ENCODE measurements at regions not wholly inside any gene's neighbourhood (a gene's known extent, or its start where the extent isn't known, plus 50 kb on each side); places are given as distances from the start of the nearest gene placed in this dataset.

DNA sequence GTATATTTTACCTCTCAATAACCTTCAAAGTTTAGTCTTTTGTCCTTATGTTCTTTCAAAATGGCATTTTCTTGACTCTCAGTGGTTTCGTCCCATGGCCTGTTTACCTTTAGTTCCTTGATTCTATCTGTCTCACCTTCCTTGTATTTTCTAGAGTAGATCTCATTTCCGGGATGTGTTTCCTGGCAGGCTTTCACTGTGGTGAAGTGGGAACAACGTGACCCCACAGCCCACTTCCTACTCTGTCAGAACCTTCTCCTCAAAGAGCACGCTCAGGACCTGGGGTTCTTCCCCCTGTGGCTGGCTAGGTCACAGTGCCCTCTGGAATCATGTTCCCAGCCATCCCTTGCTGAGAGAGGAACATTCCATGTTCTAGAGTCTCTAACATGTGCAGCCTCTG, 129.9 kb upstream of the ZNF32 start:
- no peak for DNase-seq (ENCODE audit: low read depth)

DNA sequence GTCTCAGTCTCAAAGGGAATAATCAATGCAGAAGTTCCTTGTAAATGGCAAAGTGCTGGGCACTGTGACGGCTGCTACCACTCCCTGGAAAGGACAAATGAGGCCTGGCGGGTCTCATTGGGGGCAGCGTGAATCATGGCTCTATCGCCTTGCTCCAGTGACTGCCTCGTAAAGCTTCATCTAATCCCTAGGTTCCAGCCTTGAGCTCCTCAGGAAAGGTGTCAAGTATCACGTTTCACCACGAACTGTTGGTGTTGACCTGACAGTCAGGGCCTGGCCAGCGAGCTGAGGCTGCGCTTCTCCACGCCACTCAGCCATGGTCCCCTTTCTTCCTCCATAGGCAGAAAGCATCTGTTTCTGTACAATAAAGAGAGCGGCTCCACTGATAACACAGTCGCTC, 126.7 kb upstream of the ZNF32 start:
- DNase-seq (ENCODE audit: low read depth) = no peak

DNA sequence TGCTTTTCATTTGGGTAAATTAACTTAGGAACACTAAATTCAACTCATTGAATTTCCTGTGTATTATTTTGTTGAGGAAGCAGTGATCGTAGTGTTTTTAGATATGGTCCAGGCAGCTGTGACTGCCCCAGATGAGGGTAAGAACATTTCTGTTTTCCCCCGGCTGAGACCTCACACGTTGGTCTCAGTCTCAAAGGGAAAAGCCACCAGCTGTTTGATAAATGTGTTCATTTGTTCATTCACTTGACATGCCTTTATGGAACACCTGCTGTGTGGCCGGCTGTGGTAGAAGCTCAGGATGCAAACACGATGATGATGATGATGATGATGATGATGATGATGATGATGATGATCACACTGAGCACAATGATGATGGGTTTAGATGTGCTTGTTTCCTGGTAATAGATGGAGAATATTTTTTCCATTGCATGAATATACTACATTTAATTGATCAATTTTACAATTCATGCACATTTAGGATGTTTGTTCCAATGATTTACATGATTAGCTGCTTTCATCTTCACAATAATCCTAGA, 125.6 kb upstream of the ZNF32 start:
- no peak for DNase-seq (ENCODE audit: low read depth)

DNA sequence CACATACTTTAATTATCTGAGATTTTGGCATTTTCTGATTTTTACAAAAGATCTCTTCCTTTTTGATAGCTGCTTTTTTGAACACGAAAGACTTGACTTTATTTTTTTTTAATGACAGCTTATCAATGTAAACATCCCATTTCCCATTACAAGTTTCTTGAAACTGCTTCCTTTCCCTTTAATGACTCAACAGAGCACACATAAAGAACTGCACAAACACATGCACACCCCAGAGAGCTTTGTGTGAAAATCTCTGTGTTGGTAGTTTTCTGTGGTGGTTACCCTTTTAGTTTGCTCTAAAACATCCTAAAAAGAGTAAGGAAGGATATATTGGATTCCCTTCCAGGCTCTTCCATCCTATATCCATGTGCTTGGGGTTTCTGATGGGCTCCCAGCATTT, 125.1 kb upstream of the ZNF32 start:
- DNase-seq (ENCODE audit: low read depth) = no peak

DNA sequence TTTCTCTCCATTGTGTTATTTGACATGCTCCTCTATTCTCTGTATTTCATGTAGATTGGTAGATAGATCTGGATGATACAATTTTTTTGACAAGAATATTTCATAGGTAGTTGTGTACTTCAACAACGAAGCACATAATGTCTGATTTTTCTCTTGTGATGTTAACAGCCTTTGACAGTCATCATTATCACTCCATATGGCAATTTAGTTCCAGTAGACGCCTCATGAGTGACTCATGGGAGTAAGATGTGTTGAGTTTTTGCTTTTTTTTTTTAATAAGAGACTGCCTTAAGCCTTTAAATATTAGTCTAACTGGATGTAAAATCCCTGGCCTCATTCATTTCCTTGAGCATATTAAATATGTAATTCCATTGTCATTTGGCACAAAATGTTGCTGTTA, 123.5 kb upstream of the ZNF32 start:
- no peak for DNase-seq (ENCODE audit: low read depth)

DNA sequence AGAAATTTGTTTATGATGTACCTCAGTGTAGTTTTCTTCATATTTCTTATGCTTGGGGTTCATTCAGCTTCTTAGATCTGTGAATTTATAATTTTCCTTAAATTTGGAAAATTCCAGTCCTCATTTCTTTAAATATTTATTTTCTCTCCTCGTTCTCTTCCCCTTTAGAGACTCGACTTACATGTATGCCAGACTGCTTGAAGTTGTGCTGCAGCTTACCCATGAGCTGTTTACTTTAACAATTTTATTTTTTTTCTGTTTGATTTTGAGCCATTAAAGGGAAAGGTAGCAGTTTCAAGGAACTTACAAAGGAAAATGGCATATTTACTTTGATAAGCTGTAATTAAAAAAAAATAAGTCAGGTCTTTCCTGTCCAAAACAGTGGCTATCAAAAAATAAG, 123.0 kb upstream of the ZNF32 start:
- DNase-seq (ENCODE audit: low read depth) = no peak

DNA sequence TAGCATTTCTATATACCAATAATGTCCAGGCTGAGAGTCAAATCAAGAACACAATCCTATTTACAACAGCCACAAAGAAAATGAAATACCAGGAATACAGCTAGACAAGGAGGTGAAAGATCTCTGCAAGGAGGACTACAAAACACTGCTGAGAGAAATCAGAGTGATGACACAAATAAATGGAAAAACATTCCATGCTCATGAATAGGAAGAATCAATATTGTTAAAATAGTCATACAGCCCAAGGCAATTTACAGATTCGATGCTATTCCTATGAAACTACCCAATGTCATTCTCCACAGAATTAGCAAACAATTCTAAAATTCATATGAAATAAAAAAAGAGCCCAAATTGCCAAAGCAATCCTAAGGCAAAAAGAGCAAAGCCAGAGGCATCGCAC, 116.8 kb upstream of the ZNF32 start:
- DNase-seq (ENCODE audit: low read depth) = no peak

DNA sequence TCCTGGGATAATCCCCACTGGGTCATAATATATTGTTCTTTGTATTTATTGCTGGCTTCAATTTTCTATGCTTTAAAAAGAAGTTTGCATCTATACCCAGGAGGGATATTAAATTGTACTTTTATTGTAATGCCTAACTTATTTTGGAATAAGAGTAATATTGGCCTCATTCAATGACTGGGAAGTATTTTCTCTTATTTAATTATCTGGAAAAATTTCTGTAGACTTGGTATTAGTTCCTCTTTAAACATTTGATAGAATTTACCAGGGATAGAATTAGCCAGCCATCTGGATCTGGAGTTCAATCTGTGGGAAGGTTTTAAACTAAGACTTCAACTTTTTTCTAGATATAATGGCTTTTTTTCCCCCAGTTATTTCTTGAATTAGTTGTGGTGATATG, 115.2 kb upstream of the ZNF32 start:
- no peak for DNase-seq (ENCODE audit: low read depth)

DNA sequence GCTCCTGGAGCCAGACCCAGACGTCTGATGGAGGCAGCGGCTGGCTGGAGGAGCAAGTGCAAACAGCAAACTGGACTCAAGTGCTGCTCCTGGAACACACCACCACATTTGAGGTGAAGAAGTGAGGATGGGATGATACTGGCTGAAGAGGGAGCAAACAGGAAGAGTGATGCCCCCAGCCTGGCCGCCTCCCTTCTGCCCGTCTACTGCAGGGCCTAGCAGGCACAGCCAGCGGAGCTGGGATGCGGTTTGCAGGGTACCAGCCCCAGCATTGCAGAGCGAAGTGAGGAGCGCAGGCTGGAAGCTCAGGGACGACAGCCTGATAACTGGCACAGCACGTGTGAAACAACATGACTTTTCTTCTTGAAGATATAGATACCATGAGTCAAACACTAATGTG, 111.8 kb upstream of the ZNF32 start:
- no peak for DNase-seq (ENCODE audit: low read depth)

DNA sequence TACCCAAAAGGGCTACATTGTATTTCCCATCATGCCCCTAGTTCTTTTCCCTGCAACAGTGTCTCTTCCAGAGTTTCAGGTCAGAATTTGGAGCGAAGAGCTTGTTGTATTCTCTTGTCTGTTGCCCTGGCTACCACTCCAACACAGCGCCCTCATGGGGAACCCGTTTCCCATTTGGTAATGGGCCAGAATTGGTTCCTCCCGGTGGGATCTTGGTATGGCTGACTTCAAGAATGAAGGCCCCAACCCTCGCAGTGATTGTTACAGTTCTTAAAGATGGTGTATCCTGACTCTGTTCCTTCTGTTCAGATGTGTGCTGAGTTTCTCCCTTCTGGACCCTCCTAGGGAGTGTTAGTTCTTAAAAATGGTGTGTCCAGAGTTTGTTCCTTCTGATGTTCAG, 110.5 kb upstream of the ZNF32 start:
- no peak for DNase-seq (ENCODE audit: low read depth)

DNA sequence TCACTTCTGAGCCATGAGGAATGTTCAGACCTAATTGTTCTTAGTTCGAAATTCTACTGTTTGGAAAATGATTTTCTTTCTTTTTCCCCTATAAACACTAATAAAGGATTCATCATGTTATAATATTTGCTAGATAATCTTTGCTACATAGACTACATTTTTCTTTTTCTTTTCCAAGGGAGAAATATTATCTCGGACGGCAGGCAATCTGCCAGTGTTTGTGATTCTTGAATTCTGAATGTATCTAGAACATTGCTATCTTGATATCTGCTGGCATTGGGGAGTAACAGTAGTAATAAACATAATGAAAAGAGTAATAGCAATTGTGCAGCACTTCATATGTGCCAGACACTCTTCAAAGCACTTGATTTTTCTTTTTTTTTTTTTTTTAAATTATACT, 107.7 kb upstream of the ZNF32 start:
- DNase-seq (ENCODE audit: low read depth) = no peak

DNA sequence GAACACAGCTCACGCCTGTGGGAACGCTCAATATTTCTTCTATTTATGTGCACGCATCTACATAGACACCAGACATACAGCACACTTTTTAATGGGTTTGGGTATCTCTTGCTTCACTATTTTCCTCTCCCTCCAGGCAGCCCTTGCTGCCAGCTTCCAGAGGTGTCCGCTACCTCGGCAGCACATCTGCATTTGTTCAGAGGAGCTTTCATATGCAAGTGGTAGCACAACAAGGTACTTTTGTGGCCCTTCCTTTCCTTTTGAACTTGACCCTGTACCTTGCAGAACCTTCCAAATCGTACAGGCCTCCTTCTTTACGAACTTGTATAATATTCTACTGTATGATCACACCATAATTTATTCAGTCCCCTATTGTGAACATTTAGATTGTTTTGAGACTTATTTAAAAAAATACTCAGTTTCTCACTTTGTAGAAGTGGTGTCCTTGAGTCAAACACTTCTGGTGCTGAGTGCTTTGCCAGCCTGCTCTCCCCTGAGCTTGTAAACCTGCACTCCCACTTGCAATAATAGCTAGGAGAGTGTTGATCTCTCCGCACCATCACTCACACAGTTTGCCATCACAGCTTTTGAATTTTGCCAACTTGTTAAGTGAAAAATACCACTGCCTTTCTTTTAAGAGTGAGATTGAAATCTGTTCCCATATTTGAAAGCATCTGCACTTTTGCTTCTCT, 106.0 kb upstream of the ZNF32 start:
- DNase-seq (ENCODE audit: low read depth) = no peak

DNA sequence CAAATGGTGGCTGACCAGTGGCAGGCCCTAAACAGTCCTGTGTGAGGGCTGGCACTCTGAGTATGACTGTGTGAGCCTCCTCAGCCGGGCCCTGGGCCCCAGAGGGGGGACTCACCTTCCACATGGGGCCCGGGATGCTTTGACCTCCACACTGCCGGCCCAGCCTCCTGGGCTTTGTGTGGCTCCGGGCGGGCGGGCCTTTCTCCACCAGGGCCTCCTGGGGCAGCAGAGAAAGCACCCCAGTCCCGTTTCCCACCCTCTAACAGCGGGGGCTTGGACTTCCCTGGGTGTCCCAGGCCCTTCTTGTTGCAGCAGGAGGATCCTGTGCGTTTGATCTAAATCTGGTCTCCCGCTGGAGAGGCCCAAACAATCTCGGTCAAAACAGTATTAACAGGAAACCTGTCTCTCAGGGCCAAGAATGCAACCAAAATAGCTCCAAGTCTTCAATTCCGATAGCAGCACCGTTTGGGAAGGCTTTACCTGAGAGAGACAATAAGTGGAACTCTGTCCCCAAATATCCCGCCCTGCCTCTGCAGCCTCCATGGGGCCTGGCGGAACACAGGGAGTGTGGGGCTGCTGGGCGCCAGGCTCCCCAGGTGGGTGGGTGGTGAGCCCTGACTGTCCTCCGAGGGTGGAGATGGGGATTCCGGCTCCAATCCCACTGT, 104.8 kb upstream of the ZNF32 start:
- DNase-seq (ENCODE audit: low read depth) = no peak

DNA sequence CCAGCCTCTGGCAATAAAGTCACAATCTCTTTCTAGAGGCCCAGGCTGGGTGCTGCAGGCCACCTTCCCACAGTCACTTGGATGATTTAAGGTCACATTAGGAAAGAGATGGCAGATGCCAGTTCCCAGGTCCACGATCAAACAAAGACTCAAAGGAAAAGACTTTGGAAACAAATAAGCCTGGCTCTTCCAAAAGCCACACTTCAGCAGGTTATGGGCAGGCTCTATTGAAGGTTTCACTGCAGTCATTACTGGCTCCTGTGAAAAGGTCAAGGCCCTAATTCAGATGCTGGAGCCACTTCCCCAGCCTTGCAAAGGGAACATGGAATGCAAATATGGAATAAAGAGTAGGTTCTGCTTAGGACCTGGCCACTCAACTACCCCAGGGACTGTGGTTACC, 104.0 kb upstream of the ZNF32 start:
- DNase-seq (ENCODE audit: low read depth) = no peak

DNA sequence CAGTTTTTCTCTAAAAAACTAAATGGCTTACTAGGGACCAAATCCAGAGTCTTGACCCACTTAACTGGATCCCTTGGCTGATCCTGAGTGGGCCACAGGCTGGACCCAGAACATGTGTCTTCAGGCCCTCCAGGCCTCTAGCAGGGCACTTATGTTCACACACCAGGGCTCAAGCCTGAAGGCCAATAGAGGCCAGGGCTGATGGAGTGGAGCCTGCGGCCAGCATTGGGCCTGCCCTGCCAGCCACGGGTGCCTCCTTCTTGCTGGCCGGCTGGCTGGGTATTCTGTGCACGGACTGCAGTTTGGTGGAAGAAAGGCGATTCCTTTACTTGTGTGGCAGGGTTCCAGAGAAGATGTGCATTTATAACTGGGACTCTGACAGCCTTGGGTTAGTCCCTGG, 103.0 kb upstream of the ZNF32 start:
- no peak for DNase-seq (ENCODE audit: low read depth)

DNA sequence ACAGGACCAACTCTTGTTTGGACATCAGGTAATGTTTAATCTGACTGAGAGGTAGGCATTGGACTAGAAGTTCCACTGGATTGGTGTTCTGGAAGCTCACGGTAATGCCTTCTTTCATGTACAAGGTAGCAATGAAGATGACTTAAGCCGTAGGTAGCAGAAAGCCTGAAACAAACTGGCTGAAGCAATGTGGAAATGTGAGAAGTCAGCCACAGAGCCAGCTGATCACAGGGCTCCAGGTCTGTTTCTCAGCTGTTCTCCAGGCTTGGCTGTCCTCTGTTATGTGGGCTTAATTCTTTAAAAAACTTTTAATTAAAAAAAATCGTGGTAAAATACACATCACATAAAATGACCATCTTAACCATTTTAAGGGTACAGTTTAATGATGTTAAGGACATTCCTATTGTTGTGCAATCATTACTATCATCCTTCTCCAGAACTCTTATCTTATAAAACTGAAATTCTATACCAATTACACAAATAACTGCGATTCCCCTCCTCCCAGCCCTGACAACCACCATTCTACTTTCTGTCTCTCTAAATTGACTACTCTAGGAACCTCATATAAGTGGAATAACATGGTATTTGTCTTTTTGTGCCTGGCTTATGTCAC, 101.4 kb upstream of the ZNF32 start:
- DNase-seq (ENCODE audit: low read depth) = no peak

DNA sequence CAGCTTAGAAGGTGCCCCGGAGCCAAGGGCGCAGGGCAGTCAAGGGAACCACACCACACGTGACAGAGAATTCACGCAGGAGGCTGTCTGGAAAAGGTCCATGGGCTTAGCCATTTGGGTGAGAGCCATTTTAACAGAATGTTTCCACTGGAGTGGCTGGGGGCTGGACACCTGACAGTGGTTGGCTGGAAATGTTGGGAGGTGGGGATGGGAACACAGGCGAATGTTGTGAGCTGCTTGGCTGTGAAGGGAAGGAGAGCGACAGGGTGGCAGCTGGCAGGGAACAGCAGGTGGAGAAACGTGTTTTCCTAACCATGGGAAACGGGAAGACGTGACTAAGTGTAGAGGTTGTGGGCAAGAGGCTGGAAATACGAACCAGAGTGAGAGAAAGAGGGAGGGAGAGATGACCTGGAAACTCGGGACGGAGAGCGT, 100.5 kb upstream of the ZNF32 start:
- DNase-seq (ENCODE audit: low read depth) = no peak

DNA sequence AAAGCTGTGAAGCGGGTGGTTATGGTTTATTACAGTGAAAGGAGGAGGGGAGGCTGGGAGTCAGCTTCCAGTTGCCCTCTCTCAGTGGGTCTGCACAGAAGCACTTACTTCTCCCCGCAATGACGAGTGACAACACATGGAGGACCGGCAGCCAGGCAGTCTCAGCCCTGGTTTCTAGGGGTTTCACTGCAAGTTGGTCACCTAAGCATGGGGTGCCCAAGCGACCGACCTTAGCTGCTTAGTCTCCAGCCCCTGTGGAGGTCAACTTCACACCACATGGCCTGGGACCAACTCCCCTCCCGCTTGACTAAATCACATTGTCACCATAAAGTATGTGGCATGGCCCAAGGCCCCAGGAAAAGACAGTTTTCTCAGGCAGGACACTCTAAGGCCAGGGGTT, 99.9 kb upstream of the ZNF32 start:
- no peak for DNase-seq (ENCODE audit: low read depth)

DNA sequence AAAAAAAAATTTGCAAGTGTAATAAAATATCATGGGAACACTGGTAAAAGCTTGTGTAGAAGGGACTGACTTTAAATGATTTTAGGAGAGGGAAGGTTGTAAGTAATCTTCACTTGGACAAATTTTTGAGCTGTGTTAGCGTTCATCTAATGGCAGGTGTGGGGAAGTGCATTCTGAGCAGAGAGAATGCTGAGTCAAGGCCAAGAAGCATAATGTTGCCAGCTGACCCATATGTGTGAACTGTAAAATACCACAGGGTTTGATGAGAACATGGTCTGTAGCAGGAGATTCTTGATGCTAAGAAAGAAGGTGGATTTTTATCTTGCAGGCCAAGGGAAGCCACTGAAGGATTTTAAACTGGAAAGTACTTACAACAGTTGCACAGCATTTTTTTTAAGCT, 98.2 kb upstream of the ZNF32 start:
- no peak for DNase-seq (ENCODE audit: low read depth)

DNA sequence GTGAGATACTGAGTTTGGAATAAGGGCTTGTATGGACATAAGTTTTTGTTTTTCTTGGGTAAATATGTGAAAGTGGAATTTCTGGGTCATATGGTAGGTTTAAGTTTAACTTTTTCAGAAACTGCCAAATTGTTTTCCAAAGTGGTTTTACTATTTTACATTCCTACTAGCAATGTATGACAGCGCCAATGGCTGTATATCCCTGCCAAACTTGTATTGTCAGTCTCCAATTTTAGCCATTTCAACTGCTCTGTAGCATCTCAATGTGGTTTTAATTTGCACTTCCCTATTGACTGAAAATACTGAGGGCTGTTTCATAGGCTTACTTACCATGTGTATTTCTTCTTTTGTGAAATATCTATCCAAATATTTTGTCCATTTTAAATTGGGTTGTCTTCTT, 90.5 kb upstream of the ZNF32 start:
- DNase-seq (ENCODE audit: low read depth) = no peak

DNA sequence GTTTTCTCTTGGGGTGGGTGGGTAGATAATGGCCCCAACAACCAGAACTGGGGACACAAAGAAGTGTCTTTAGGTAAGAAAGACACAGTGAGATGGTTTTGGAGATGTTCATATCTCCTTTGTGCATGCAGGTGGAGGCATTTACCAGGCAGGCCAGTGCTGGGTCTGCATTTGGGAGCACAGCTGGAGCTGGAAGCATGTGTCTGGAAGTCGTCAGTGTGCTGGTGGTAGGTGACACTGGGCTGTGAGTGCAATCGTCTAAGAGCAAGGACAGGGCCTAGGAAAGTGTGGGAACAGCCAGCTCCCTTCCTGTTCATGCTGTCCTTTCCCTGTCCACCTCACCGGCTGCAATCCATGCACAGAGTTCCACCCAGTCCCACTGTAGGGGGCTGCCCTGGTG, 88.3 kb upstream of the ZNF32 start:
- no peak for DNase-seq (ENCODE audit: low read depth)

DNA sequence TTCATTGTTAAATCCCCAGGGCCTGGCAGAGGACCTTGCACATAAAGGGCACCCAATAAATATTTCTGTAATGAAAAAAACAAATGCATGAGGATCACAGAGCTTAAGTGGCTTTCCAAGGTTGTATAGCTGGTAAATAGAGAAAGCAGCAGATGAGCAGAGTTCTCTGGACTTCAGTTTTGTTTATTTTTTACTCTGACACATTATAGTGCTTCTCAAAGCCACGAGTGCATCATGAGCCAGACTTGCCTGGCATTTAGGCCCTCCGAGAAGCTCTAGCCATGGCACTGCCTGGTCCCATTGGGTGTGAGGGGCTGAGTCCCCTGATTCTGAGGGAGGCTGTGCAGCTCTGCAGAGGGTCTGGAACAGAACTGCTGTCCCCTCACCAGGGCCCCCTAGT, 87.2 kb upstream of the ZNF32 start:
- DNase-seq (ENCODE audit: low read depth) = no peak

DNA sequence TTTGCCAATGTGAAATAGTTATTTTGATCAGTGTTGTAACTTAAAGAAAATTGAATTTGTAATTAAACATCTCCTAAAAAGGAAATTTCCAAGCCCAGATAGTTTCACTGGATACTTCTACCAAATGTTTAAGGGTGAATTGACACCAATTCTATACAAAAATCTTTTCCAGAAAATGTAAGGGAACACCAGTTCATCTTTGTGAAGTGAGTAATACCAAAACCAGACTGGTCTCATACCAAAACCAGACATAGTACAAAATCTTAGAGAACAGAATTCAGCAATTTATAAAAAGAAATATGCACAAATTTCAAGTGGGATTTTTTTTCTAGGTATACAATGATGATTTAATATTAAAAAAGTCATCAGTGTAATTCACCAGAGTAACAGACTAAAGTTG, 86.0 kb upstream of the ZNF32 start:
- no peak for DNase-seq (ENCODE audit: low read depth)

DNA sequence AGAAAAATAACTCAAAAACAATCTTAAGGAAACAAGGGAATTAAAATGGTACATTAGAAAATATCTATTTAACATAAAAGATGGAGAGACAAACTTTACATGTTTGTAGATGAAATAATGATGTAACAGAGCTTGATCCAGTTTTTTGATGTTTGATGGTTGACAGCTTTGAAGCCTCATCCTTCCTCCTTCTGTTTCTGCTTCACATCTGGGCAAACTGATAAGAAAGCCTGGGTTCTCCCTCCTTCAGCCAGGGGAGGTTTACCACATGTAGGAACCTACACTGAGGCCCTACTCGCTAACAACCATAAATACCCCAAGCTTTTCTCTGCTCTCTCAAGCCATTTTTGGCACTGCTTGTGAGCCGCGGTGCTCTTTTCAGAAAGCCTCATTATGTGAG, 82.8 kb upstream of the ZNF32 start:
- no peak for DNase-seq (ENCODE audit: low read depth)
